ENCODE measurements at regions not wholly inside any gene's neighbourhood (a gene's known extent, or its start where the extent isn't known, plus 50 kb on each side); places are given as distances from the start of the nearest gene placed in this dataset.

- no peak overlapping the region for H3K27ac ChIP-seq (ENCODE audit: low read length in 2 of 2)
- no peak overlapping the region for H3K4me3 ChIP-seq (ENCODE audit: control extremely low read depth in 1 of 5, extremely low read depth in 1 of 5, insufficient read depth in 1 of 5, low read depth in 2 of 5, low read length in 4 of 5)
- Mint-ChIP-seq H3K4me3 (no peak overlapping the region), H3K27ac (no peak overlapping the region), H3K9me3 (ENCODE audit: insufficient read depth) (no peaks in the 10 kb centered on the region), H3K27me3 (no peaks in the 10 kb centered on the region), H3K4me1 (no peaks in the 10 kb centered on the region)
- no peak overlapping the region for H3K9ac ChIP-seq (ENCODE audit: low read length)
- no peaks in the 10 kb centered on the region for H3K36me3 ChIP-seq (replicated peaks in 1 of 2; ENCODE audit: control extremely low read depth in 1 of 2, control insufficient read depth in 1 of 2, extremely low read depth in 1 of 2, insufficient read depth in 2 of 2, low read length in 1 of 2)
- POLR2A ChIA-PET = no interaction called here
- TF ChIP-seq CTCF (IDR thresholded peaks at IDR 0.05) (no peak), EZH2 (IDR thresholded peaks at IDR 0.05; ENCODE audit: borderline replicate concordance, insufficient read depth, low read depth, low read length, poor library complexity, severe bottlenecking) (no peak)
- H4K20me1 ChIP-seq (ENCODE audit: control insufficient read depth, insufficient read depth, low read length, poor library complexity, severe bottlenecking) = no peaks in the 10 kb centered on the region
- H3K9me3 ChIP-seq (ENCODE audit: control extremely low read depth in 1 of 3, control insufficient read depth in 2 of 3, insufficient read depth in 1 of 3, low read length in 2 of 3) = no peaks in the 10 kb centered on the region
- no peak overlapping the region for H2AFZ ChIP-seq (ENCODE audit: insufficient read depth, low read depth, low read length, poor library complexity, severe bottlenecking)
- no peak for DNase-seq
- CTCF ChIA-PET = no interaction called here
- ATAC-seq (ENCODE audit: low read depth) = no peak
- no peaks in the 10 kb centered on the region for H3K79me2 ChIP-seq (ENCODE audit: control insufficient read depth, insufficient read depth, low read length)
- H3K27me3 ChIP-seq (replicated peaks in 1 of 4; ENCODE audit: control extremely low read depth in 1 of 4, control insufficient read depth in 3 of 4, insufficient read depth in 4 of 4, low read length in 3 of 4) = no peaks in the 10 kb centered on the region
- no peaks in the 10 kb centered on the region for H3K4me1 ChIP-seq (ENCODE audit: control insufficient read depth in 2 of 2, insufficient read depth in 2 of 2, low read length in 2 of 2)
- intact Hi-C loops (cut with micrococcal nuclease) = no loop called here
- H3K4me2 ChIP-seq (replicated peaks; ENCODE audit: low read depth, low read length, poor library complexity, severe bottlenecking) = no peak overlapping the region
Observed at GRCh38 chr4:13182133-13182532, 302.0 kb downstream of the RAB28 start.

- Histone ChIP-seq H3K36me3 (replicated peaks in 1 of 2; ENCODE audit: control extremely low read depth in 1 of 2, control insufficient read depth in 1 of 2, extremely low read depth in 1 of 2, insufficient read depth in 2 of 2, low read length in 1 of 2) (no peaks in the 10 kb centered on the region), H3K9ac (ENCODE audit: low read length) (no peak overlapping the region), H3K27ac (ENCODE audit: low read length in 2 of 2) (no peak overlapping the region), H4K20me1 (ENCODE audit: control insufficient read depth, insufficient read depth, low read length, poor library complexity, severe bottlenecking) (no peaks in the 10 kb centered on the region), H3K9me3 (ENCODE audit: control extremely low read depth in 1 of 3, control insufficient read depth in 2 of 3, insufficient read depth in 1 of 3, low read length in 2 of 3) (no peaks in the 10 kb centered on the region), H2AFZ (ENCODE audit: insufficient read depth, low read depth, low read length, poor library complexity, severe bottlenecking) (no peak overlapping the region), H3K79me2 (ENCODE audit: control insufficient read depth, insufficient read depth, low read length) (no peaks in the 10 kb centered on the region), H3K4me2 (replicated peaks; ENCODE audit: low read depth, low read length, poor library complexity, severe bottlenecking) (no peak overlapping the region), H3K4me3 (ENCODE audit: control extremely low read depth in 1 of 5, extremely low read depth in 1 of 5, insufficient read depth in 1 of 5, low read depth in 2 of 5, low read length in 4 of 5) (no peak overlapping the region), H3K27me3 (replicated peaks in 1 of 4; ENCODE audit: control extremely low read depth in 1 of 4, control insufficient read depth in 3 of 4, insufficient read depth in 4 of 4, low read length in 3 of 4) (no peaks in the 10 kb centered on the region), H3K4me1 (ENCODE audit: control insufficient read depth in 2 of 2, insufficient read depth in 2 of 2, low read length in 2 of 2) (no peaks in the 10 kb centered on the region)
- TF ChIP-seq EZH2 (IDR thresholded peaks at IDR 0.05; ENCODE audit: borderline replicate concordance, insufficient read depth, low read depth, low read length, poor library complexity, severe bottlenecking) (no peak), CTCF (IDR thresholded peaks at IDR 0.05) (no peak)
- ChIA-PET CTCF (no interaction called here), POLR2A (no interaction called here)
- ATAC-seq (ENCODE audit: low read depth) (no peak), DNase-seq (no peak)
- no peaks in the 10 kb centered on the region for H3K9me3 Mint-ChIP-seq (ENCODE audit: insufficient read depth)
- H3K4me1 Mint-ChIP-seq = no peaks in the 10 kb centered on the region
- no CpG with 5 or more reads among the region's 4 CpGs for WGBS (ENCODE audit: insufficient coverage)
- no peaks in the 10 kb centered on the region for H3K27me3 Mint-ChIP-seq
- no peak overlapping the region for H3K27ac Mint-ChIP-seq
- intact Hi-C loops (cut with micrococcal nuclease) = no loop called here
- no peak overlapping the region for H3K4me3 Mint-ChIP-seq
Observed at GRCh38 chr4:13181681-13182080, 302.5 kb downstream of the RAB28 start.

Measured in B cell (primary cell).